ES-I3 (cell line): ENCODE measurements at regions not wholly inside any gene's neighbourhood (a gene's known extent, or its start where the extent isn't known, plus 50 kb on each side); places are given as distances from the start of the nearest gene placed in this dataset.
A peak's percentile ranks its signal among the peaks of the same experiment; 100 is the strongest.
"Not testable (repeated sequence)": the region's sequence is repeated elsewhere in the genome, so short reads cannot be mapped to it uniquely, and the experiment has no call there.

Experiments
- H3K36me3 ChIP-seq: 2 replicates; pipeline ENCODE4 v1.6.1; 2013; ENCODE audit warnings: mild to moderate bottlenecking, low read length, control low read depth, moderate library complexity; ENCODE audit not compliant: insufficient read depth
- H3K4me1 ChIP-seq: 2 replicates; pipeline ENCODE4 v1.6.1; 2013; ENCODE audit warnings: mild to moderate bottlenecking, control low read depth, low read length; ENCODE audit not compliant: insufficient read depth
- H3K9ac ChIP-seq: 2 replicates; pipeline ENCODE4 v1.6.1; 2013; ENCODE audit warnings: low read depth, mild to moderate bottlenecking, low read length, moderate library complexity
- H3K9me3 ChIP-seq: 2 replicates; pipeline ENCODE4 v1.6.1; 2013; ENCODE audit warnings: mild to moderate bottlenecking, low read length, moderate library complexity; ENCODE audit not compliant: control insufficient read depth, insufficient read depth

DNA sequence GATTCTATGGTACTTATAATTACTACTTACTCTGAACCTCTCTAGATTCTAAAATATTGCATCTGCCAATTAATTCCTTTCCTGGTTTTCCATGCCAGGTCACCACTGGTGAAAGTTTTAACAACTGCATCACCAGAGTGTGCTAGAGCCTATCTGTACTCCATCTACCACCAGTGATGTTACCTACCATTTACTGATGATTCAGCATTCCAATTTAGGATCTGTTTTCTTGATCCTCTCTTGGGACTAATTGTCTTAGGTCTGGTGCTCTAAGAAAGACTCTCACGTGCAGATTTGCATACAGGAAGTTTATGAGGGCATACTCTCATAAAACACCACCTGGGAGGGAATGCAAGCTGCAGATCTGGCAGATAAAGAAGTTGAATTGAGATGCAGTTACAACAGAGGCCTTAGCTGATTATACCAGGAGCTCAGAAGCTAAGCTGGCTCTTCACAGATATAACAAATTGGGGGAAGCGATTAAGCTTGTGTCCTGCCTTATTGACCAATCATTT, 347.6 kb upstream of the VRK2 start:
- no peaks in the 10 kb centered on the region for H3K9me3 ChIP-seq
- H3K9ac ChIP-seq = no peak overlapping the region
- H3K4me1 ChIP-seq = peaks cover 21% of the 10 kb centered on the region
- no peaks in the 10 kb centered on the region for H3K36me3 ChIP-seq

DNA sequence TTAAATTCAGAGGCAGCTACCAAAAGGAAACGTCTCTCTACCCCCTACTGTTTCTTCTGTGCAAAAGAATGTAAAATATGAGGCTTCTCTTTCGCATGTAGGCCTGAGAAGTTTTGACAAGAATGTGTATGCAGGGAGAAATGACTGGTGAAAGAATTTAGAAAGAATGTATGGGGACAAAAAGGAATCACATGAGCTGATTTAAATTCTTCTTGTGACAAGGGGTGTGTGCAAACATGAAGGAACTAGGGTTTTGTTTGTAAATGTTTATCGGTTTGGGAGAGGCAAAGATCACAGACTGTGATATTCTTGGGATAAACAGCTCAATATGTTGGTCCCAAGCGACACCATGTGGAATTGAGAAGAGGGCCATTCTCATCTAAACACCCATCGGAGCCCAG, 345.2 kb upstream of the VRK2 start:
- Histone ChIP-seq H3K9me3 (no peaks in the 10 kb centered on the region), H3K9ac (no peak overlapping the region), H3K36me3 (no peaks in the 10 kb centered on the region), H3K4me1 (peaks cover 11% of the 10 kb centered on the region)

DNA sequence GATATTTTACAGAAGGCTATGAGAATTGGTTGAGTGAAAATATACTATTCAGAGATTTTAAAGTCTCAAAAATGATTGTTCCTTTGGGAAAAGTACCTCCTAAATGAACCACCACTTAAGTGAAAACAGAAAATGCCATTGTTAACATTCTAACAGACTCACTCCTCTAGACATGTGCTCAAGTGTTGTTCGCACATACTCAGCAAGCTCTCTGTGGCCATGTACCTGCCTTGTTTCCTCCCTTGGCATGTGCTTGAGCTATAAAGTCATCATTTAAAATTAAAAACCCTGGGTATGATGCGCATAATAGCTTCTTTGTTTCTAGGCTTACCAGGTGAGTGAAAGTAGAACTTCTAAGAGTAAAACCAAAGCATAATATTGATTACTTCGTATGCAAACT, 343.2 kb upstream of the VRK2 start:
- no peaks in the 10 kb centered on the region for H3K9me3 ChIP-seq

DNA sequence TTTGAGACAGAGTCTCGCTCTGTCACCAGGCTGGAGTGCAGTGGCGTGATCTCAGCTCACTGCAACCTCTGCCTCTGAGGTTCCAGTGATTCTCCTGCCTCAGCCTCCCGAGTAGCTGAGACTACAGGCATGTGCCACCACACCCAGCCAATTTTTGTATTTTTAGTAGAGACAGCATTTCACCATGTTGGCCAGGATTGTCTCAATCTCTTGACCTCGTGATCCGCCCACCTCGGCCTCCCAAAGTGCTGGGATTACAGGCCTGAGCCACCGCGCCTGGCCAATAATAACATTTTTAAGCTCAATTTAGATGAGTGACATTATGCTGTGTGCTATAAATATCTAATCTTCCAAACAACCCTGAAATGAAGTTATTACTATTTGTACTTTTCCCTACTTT, 338.8 kb upstream of the VRK2 start:
- H3K9ac ChIP-seq, H3K4me1 ChIP-seq: not testable (repeated sequence)

More for the DNA sequence above, 343.2 kb upstream of the VRK2 start:
- Histone ChIP-seq H3K4me1 (peaks cover 5% of the 10 kb centered on the region; the same call in 1 of the 2 replicates), H3K36me3 (no peaks in the 10 kb centered on the region), H3K9ac (no peak overlapping the region)

DNA sequence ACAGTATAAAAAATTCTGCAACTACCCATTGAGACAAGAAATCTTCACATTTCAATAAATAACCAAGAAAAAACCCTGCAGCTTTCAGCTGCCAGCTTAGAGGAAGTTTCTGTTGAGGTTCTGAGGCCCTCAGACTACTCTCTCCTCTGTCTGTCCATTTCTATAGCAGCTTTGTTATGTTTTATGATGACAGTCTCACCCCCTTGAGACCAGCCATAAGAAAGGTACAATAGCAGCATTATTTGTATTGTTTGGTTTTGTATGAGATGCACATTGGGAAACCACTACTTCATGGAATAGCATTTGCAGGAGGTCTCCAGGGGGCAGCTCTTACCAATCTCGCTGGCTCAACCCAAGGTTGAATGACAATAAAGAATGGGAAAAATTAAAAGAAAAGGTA, 334.6 kb upstream of the VRK2 start:
- H3K4me1 ChIP-seq = peaks cover 8% of the 10 kb centered on the region; the same call in 1 of the 2 replicates
- no peaks in the 10 kb centered on the region for H3K9me3 ChIP-seq
- no peaks in the 10 kb centered on the region for H3K36me3 ChIP-seq
- no peak overlapping the region for H3K9ac ChIP-seq

More for the DNA sequence above, 338.8 kb upstream of the VRK2 start:
- H3K9me3 ChIP-seq, H3K36me3 ChIP-seq: not testable (repeated sequence)

DNA sequence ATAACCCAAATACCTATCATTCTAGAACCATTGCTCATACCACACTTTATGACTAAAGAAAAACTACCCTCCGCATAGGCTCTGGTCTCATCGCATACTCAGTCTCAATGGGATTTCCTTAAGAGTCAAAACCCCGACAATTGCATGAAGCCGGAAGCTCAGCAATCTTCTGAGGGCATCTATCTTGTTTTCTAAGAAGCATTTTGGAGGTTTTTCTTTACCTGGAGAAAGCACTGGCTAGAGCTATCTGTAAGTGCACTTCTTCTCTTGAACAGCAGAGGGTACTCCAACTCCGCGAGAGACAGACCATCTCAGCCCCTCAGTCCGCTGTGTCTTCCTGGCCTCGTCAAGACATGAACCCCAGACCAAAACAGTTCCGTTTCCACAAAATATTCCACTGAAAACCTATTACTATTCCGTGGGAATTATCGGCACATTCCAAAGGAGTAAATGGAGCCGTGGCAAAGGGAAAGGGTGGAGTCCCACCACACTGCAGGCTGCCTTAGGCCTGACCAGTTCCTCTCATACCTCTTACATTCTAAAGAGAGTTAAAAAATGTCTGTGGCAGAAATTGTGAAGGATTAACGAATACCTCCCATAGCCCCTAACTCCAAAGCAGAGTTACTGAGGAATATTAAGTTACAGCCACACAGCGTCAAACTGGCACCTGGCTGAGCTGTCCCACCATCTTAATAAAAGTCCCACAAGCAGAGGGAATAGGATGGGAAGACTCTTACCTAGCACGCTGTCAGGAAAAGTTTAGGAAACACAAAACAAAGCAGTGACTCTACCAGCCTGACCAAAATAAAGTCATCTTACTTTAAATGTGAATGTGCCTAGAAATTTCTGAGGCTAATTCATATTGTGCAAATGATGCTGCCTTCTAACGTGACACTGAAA, 325.6 kb upstream of the VRK2 start:
- peak overlapping the region; percentile 28 for H3K9ac ChIP-seq
- 0 out of 2 replicates have a peak, but pooled peaks cover 7% of the 10 kb centered on the region for H3K4me1 ChIP-seq
- no peaks in the 10 kb centered on the region for H3K9me3 ChIP-seq
- no peaks in the 10 kb centered on the region for H3K36me3 ChIP-seq

DNA sequence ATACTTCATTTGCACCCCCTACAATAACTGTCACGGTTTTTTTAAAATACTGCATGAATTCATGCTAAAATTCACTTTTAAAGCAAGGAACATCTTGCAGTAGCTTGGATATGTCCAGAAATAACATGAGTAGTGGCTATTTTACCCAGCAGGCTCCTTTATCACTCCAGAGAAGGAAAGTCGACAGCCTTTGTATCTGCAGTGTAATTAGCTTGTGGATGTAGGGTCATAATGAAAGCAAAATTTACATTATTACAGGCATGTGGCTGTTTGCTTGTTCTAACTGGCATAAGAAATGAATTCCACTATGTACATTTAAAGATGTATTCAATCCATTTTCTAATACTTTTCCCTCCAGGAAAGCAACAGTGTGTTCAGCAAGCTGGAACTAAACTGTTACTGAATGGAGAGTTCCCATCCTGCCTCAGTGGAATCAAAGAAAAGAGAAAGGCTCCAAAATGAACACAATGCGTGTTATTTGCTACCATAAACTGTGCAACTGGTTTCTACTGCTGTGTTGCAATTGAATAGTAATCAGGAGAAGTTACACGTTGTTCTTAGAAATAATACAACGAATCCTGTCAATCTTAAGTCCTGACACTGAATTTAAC, 321.2 kb upstream of the VRK2 start:
- Histone ChIP-seq H3K36me3 (no peaks in the 10 kb centered on the region), H3K4me1 (0 out of 2 replicates have a peak, but pooled peaks cover 5% of the 10 kb centered on the region), H3K9me3 (no peaks in the 10 kb centered on the region), H3K9ac (no peak overlapping the region)

DNA sequence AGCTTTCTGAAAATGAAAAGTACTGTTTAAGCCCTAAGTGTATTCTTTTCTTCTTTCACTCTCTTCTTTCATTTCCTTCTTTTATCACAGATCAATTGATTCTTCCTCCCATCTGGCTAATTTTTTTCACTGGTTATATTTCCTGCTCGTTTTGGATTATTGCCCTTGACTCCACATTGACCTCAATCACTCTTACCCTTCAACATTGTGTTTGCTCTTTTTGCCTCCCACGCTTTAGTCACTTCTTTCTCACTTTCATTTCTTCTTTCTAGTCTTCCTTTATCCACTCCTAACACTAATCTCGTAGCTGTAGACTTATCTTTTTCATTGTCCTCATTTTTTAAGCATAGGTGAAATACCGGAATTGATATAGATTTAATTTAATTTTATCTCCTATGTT, 320.3 kb upstream of the VRK2 start:
- H3K4me1 ChIP-seq = 0 out of 2 replicates have a peak, but pooled peaks cover 2% of the 10 kb centered on the region
- no peaks in the 10 kb centered on the region for H3K36me3 ChIP-seq
- no peaks in the 10 kb centered on the region for H3K9me3 ChIP-seq
- H3K9ac ChIP-seq = no peak overlapping the region

DNA sequence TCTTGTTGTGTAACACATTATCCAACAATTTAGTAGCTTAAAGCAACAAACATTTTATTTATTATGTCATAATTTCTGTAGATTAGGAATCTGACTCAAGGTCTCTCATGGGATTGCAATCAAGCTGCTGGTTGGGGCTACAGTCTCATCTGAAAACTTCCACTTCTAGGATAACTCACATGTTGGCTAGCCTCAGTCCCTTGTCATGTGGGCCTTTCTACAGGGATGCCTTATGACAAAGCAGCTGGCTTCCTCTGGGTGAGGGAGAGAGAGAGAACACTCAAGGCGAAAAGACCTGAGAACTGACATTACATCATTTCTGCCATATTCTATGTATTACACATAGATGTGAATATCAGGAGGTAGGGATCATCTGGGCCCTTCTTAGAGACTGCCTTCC, 317.9 kb upstream of the VRK2 start:
- no peaks in the 10 kb centered on the region for H3K4me1 ChIP-seq
- H3K36me3 ChIP-seq = no peaks in the 10 kb centered on the region
- H3K9ac ChIP-seq = no peak overlapping the region
- no peaks in the 10 kb centered on the region for H3K9me3 ChIP-seq

DNA sequence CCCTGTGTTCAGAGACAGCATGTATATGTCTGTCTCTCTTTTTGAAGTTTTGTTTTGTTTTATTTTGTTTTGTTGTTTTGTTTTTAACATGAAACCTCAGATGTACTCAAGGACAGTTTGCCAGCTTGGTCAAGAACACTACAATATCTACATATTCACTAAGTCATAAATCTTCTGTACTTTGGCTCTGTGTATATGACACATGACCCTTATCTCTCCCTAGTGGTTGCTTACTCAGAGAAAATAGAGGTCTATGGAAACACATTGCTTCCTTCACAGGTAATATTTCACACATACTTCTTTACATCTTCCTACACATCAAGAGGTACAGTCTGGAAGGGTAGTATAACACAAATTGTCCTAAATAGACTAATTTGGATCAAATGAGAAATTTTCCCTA, 312.6 kb upstream of the VRK2 start:
- no peak overlapping the region for H3K9ac ChIP-seq
- H3K4me1 ChIP-seq = no peaks in the 10 kb centered on the region
- H3K9me3 ChIP-seq = no peaks in the 10 kb centered on the region
- no peaks in the 10 kb centered on the region for H3K36me3 ChIP-seq

DNA sequence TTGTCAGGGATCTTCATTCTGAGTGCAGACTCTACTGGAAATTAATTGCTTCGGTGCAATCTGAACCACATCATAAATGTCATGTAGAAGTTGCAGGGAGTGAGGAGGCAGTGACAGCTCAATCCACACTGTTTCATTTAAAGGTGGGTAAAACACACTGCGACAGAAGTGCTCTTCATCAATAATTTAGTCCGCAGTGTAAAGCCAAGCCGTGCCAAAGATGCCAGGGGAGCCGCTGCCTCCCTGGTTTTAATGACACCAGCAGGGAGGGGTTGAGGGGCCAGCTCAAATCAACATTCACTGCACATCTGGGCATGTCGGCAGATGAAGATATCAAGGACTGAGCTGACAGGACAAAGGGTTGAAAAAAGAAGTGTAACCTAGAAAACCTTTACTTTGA, 305.7 kb upstream of the VRK2 start:
- H3K9ac ChIP-seq = no peak overlapping the region
- H3K36me3 ChIP-seq = no peaks in the 10 kb centered on the region
- no peaks in the 10 kb centered on the region for H3K4me1 ChIP-seq
- no peaks in the 10 kb centered on the region for H3K9me3 ChIP-seq

DNA sequence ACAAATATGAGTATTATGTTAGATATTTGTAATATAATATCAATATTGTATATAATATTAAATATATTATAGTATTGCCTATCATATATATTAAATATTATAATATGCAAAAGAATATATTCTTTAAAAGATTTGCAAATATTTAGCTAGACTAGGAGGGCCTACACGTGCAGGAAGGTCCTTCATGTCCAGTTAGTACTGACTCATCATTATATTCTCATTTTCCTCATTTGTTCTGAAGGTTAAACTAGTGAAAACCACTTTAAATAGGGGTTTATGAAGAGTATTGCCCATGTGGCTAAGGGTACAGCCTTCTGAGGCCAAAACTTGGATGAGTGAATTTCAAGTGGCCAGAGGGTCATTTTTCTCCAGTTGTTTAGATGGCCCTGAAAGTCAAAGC, 293.0 kb upstream of the VRK2 start:
- H3K4me1 ChIP-seq = no peaks in the 10 kb centered on the region
- no peaks in the 10 kb centered on the region for H3K36me3 ChIP-seq
- no peak overlapping the region for H3K9ac ChIP-seq
- H3K9me3 ChIP-seq = no peaks in the 10 kb centered on the region

DNA sequence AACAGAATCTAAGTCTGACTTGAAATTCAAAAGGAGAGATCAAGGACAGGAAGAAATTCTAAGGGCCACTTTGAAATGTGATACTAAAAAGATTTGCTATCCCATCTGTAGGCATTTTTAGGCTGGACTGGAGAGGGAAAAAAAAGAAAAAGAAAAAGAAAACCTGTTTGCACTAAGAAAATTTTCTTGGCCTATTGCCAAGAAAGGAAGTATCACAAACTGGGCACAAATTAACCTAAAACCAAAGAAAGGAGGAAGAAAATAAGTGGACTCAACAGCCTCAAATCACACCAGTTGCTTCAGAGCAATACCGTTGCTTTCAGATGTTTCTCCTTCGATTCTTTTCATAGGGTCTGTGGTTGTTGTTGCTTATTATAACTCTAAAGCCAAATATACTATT, 287.9 kb upstream of the VRK2 start:
- H3K36me3 ChIP-seq = no peaks in the 10 kb centered on the region
- no peak overlapping the region for H3K9ac ChIP-seq
- 0 out of 2 replicates have a peak, but pooled peaks cover 3% of the 10 kb centered on the region for H3K4me1 ChIP-seq
- no peaks in the 10 kb centered on the region for H3K9me3 ChIP-seq

DNA sequence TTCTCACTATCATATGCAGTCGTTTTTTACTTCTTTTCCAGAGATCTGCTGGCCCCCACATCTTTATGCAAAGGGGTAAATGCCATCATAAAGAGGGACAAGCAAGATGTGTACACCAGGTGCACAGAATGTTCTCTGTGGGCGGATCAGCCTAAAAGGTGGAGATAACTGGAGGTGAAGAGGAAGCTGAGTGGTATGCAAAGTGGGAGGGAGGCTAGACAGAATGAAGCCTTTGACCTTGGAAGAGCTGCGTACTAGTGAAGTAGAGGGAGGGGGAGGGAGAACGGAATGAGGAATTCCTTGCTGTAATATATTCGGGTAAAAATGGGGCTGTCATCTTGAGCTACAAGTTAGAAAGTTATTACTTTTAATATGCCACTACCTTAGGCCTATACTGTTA, 287.5 kb upstream of the VRK2 start:
- peak overlapping the region; percentile 34; the same call in 1 of the 2 replicates for H3K9ac ChIP-seq

More for the DNA sequence above, 287.5 kb upstream of the VRK2 start:
- H3K4me1 ChIP-seq = 0 out of 2 replicates have a peak, but pooled peaks cover 3% of the 10 kb centered on the region
- H3K36me3 ChIP-seq = no peaks in the 10 kb centered on the region
- no peaks in the 10 kb centered on the region for H3K9me3 ChIP-seq
